ENCODE measurements at regions not wholly inside any gene's neighbourhood (a gene's known extent, or its start where the extent isn't known, plus 50 kb on each side); places are given as distances from the start of the nearest gene placed in this dataset.

DNA sequence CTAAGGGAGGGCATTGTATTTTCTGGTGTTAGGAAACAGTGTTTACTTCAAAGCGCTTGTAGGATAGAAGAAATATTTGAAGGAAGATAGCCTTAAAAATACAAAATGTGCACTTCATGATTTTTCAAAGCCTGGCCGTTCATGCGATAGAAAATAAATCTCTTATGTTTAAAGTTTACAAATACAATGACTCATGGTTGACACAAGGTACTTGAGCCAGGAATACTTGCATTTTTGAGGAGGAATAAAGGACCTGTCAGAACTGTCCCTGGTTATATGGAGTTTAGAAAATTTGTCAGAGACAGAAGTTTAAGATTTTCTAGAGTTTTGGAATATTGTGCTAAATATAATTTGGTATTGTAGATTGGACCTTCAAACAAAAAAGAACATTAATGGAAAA lies 1223.2 kb upstream of the SLC10A2 start (continued):
- TF ChIP-seq TAF7 (optimal IDR thresholded peaks at IDR 0.05; ENCODE audit: borderline replicate concordance, low read depth, low read length) (no peak), PHF8 (conservative IDR thresholded peaks at IDR 0.05; ENCODE audit: low read depth, low read length) (no peak)
